ENCODE measurements at regions not wholly inside any gene's neighbourhood (a gene's known extent, or its start where the extent isn't known, plus 50 kb on each side); places are given as distances from the start of the nearest gene placed in this dataset.

DNA sequence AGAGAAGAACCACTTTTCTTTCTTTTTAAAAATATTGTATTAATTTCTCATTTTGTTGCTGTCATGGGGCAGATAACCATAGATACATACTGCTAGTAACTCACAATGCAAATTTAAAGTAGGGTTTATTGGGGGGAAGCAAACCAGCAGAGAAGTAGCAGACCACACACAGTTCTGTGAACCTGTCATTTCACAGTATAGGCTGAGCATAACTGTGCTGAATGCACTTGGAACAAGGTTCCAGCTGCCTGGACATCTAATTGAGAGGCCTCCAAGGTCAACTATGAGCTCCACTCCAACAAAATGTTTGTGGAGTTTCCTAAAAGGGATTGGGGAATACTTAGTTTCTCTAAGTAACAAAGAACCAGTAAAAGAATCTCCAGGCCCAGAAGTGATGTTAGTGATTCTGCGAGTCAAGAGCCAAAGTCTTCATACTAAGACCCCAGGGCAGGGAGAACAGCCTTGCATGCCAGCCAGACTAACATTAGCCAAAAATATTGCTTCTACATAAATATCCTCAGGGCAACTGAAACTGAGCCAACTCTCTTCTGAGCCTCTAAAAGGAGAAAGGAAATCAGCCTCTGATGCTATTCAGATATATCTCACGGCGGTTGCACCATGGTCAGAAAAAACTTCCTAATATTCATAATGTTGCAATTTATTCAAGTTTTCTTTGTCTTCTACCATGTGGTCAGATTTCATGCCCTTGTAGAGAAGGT is 856.4 kb upstream of the ALCAM start:
- intact Hi-C loops (cut with DNase I), result no loop called here
- no peaks in the 10 kb centered on the region for H3K27me3 ChIP-seq
- H3K27ac ChIP-seq, result no peak overlapping the region
- no peak overlapping the region for H3K4me3 ChIP-seq
- DNase-seq (no peak), ATAC-seq (no peak)
- WGBS, 4 donors, result 62 to 82% (median 69%) methylated on average over 3 of the region's 3 CpGs
- TF ChIP-seq, protein P1, sequence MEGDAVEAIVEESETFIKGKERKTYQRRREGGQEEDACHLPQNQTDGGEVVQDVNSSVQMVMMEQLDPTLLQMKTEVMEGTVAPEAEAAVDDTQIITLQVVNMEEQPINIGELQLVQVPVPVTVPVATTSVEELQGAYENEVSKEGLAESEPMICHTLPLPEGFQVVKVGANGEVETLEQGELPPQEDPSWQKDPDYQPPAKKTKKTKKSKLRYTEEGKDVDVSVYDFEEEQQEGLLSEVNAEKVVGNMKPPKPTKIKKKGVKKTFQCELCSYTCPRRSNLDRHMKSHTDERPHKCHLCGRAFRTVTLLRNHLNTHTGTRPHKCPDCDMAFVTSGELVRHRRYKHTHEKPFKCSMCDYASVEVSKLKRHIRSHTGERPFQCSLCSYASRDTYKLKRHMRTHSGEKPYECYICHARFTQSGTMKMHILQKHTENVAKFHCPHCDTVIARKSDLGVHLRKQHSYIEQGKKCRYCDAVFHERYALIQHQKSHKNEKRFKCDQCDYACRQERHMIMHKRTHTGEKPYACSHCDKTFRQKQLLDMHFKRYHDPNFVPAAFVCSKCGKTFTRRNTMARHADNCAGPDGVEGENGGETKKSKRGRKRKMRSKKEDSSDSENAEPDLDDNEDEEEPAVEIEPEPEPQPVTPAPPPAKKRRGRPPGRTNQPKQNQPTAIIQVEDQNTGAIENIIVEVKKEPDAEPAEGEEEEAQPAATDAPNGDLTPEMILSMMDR (IDR thresholded peaks at IDR 0.05), result no peak
- no peak for TF ChIP-seq POLR2A (IDR thresholded peaks at IDR 0.05)
- H3K36me3 ChIP-seq, result no peaks in the 10 kb centered on the region
- peaks cover 0 to 8% (median 0%) of the 10 kb centered on the region in 12 donors for H3K9me3 ChIP-seq
- no peaks in the 10 kb centered on the region for H3K4me1 ChIP-seq

DNA sequence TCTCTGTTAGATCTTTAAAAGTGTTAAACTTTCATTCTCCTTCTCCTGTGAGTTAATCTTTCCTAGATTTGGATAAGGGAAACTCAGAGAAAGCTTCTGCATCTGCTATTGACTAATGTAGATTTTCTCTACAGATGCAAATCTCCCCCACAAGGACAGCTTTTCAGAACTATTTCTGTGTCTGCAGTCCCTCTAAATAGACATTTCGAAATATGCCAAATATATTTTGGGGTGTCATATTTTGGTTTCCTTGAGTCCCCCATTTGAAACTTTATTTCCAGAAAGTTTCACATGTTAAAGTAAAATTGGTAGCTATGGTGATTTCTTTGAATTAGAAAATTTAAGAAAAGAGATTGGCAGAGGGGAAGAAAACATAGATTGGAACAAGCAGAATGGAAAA is 852.3 kb upstream of the ALCAM start:
- Histone ChIP-seq H3K4me3 (no peak overlapping the region), H3K27me3 (no peaks in the 10 kb centered on the region), H3K4me1 (no peaks in the 10 kb centered on the region), H3K27ac (no peak overlapping the region), H3K9me3 (no peaks in the 10 kb centered on the region), H3K36me3 (no peaks in the 10 kb centered on the region)
- no peak for ATAC-seq
- TF ChIP-seq, protein P1 (IDR thresholded peaks at IDR 0.05), result no peak
- TF ChIP-seq POLR2A (IDR thresholded peaks at IDR 0.05), result no peak
- DNase-seq, result no peak
- 71 to 80% (median 79%) methylated on average over 1 of the region's 1 CpG for WGBS, 4 donors
- intact Hi-C loops (cut with DNase I), result no loop called here

DNA sequence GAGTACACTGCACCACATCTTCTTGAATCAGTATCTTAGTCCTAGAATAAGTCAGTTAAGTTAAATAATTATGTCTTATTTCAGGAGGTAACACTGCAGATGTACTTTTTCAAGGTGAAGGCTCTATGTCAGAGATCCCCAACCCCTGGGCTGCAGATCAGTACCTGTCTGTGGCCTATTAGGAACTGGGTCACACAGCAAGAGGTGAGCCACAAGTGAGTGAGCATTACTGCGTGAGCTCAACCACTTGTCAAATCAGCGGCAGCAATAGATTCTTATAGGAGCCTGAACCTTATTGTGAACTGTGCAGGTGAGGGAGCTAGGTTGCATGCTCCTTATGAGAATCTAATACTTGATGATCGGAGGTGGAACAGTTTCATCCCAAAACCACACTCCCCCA is 851.9 kb upstream of the ALCAM start:
- no peaks in the 10 kb centered on the region for H3K4me1 ChIP-seq
- TF ChIP-seq, protein P1 (IDR thresholded peaks at IDR 0.05), result no peak
- TF ChIP-seq POLR2A (IDR thresholded peaks at IDR 0.05), result no peak
- H3K36me3 ChIP-seq, result no peaks in the 10 kb centered on the region
- ATAC-seq (no peak), DNase-seq (no peak)
- no peak overlapping the region for H3K27ac ChIP-seq
- no peaks in the 10 kb centered on the region for H3K27me3 ChIP-seq
- intact Hi-C loops (cut with DNase I), result no loop called here
- 89 to 95% (median 94%) methylated on average over 3 of the region's 3 CpGs for WGBS, 4 donors
- H3K4me3 ChIP-seq, result no peak overlapping the region
- H3K9me3 ChIP-seq, result no peaks in the 10 kb centered on the region

DNA sequence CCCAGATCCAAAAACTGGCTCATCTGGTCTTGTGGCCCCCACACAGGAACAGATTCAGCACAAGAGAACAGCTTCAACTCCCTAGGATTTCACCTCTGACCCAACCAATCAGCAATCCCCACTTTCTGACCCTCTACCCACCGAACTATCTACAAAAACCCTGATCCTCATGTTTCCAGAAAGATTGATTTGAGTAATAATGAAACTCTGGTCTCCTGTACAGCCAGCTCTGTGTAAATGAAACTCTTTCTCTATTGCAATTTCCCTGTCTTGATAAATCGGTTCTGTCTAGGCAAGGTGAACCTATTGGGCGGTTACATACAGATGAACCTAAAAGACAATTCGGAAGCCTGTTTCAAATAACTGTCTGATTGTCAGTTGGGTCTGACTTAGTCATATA is 847.6 kb upstream of the ALCAM start:
- H3K4me3 ChIP-seq, result no peak overlapping the region

More for the DNA sequence above, 847.6 kb upstream of the ALCAM start:
- DNase-seq (no peak), ATAC-seq (no peak)
- intact Hi-C loops (cut with DNase I), result no loop called here
- H3K9me3 ChIP-seq, result no peaks in the 10 kb centered on the region
- TF ChIP-seq POLR2A (IDR thresholded peaks at IDR 0.05), result no peak
- TF ChIP-seq, protein P1 (IDR thresholded peaks at IDR 0.05), result no peak
- 41 to 56% (median 51%) methylated on average over 4 of the region's 4 CpGs for WGBS, 4 donors
- H3K36me3 ChIP-seq, result no peaks in the 10 kb centered on the region
- H3K27me3 ChIP-seq, result no peaks in the 10 kb centered on the region
- no peaks in the 10 kb centered on the region for H3K4me1 ChIP-seq
- no peak overlapping the region for H3K27ac ChIP-seq
